ENCODE measurements at regions not wholly inside any gene's neighbourhood (a gene's known extent, or its start where the extent isn't known, plus 50 kb on each side); places are given as distances from the start of the nearest gene placed in this dataset.

GRCh38 chrX:81378560-81378959 lies 176.7 kb downstream of the SH3BGRL start:
- Histone ChIP-seq H3K4me3 (no peak overlapping the region), H3K27ac (replicated peaks in 1 of 4) (no peak overlapping the region), H3K9me3 (no peaks in the 10 kb centered on the region), H3K36me3 (no peaks in the 10 kb centered on the region), H3K4me1 (no peaks in the 10 kb centered on the region), H3K27me3 (no peaks in the 10 kb centered on the region)
- intact Hi-C loops (cut with DNase I), result no loop called here
- WGBS, result 70% methylated on average over 1 of the region's 1 CpG
- no peak for DNase-seq (ENCODE audit: extremely low spot score)
- TF ChIP-seq POLR2A (IDR thresholded peaks at IDR 0.05; ENCODE audit: low read depth) (no peak), CTCF (IDR thresholded peaks at IDR 0.05) (no peak), EP300 (IDR thresholded peaks at IDR 0.05) (no peak), POLR2AphosphoS5 (IDR thresholded peaks at IDR 0.05) (no peak)

- TF ChIP-seq POLR2A (IDR thresholded peaks at IDR 0.05; ENCODE audit: low read depth) (no peak), CTCF (IDR thresholded peaks at IDR 0.05) (no peak), EP300 (IDR thresholded peaks at IDR 0.05) (no peak), POLR2AphosphoS5 (IDR thresholded peaks at IDR 0.05) (no peak)
- H3K4me3 ChIP-seq, result no peak overlapping the region
- H3K27ac ChIP-seq (replicated peaks in 1 of 4), result no peak overlapping the region
- H3K36me3 ChIP-seq, result no peaks in the 10 kb centered on the region
- no peaks in the 10 kb centered on the region for H3K4me1 ChIP-seq
- H3K9me3 ChIP-seq, result peaks cover 0 to 5% (median 0%) of the 10 kb centered on the region in 4 donors
- H3K27me3 ChIP-seq, result no peaks in the 10 kb centered on the region
- intact Hi-C loops (cut with DNase I), result no loop called here
- no peak for DNase-seq (ENCODE audit: extremely low spot score)
Observed at GRCh38 chrX:81390237-81390636, 188.3 kb downstream of the SH3BGRL start.

- Histone ChIP-seq H3K36me3 (no peaks in the 10 kb centered on the region), H3K27ac (replicated peaks in 1 of 4) (no peak overlapping the region), H3K27me3 (no peaks in the 10 kb centered on the region), H3K4me1 (no peaks in the 10 kb centered on the region), H3K9me3 (no peaks in the 10 kb centered on the region), H3K4me3 (no peak overlapping the region)
- TF ChIP-seq CTCF (IDR thresholded peaks at IDR 0.05) (no peak), EP300 (IDR thresholded peaks at IDR 0.05) (no peak), POLR2AphosphoS5 (IDR thresholded peaks at IDR 0.05) (no peak), POLR2A (IDR thresholded peaks at IDR 0.05; ENCODE audit: low read depth) (no peak)
- DNase-seq (ENCODE audit: extremely low spot score), result no peak
- intact Hi-C loops (cut with DNase I), result no loop called here
Observed at GRCh38 chrX:81392396-81392795, 190.5 kb downstream of the SH3BGRL start.

- H3K36me3 ChIP-seq, result no peaks in the 10 kb centered on the region
- DNase-seq (ENCODE audit: extremely low spot score), result no peak
- no peaks in the 10 kb centered on the region for H3K4me1 ChIP-seq
- peaks cover 0 to 8% (median 0%) of the 10 kb centered on the region in 4 donors for H3K9me3 ChIP-seq
- H3K4me3 ChIP-seq, result no peak overlapping the region
- TF ChIP-seq POLR2A (IDR thresholded peaks at IDR 0.05; ENCODE audit: low read depth), result no peak
- TF ChIP-seq POLR2AphosphoS5 (IDR thresholded peaks at IDR 0.05), result no peak
- no peak for TF ChIP-seq EP300 (IDR thresholded peaks at IDR 0.05)
- TF ChIP-seq CTCF (IDR thresholded peaks at IDR 0.05), result no peak
- H3K27me3 ChIP-seq, result no peaks in the 10 kb centered on the region
- intact Hi-C loops (cut with DNase I), result no loop called here
- H3K27ac ChIP-seq (replicated peaks in 1 of 4), result no peak overlapping the region
Observed at GRCh38 chrX:81405781-81406180, 203.9 kb downstream of the SH3BGRL start.

- intact Hi-C loops (cut with DNase I), result no loop called here
- TF ChIP-seq EP300 (IDR thresholded peaks at IDR 0.05) (no peak), POLR2A (IDR thresholded peaks at IDR 0.05; ENCODE audit: low read depth) (no peak), CTCF (IDR thresholded peaks at IDR 0.05) (no peak), POLR2AphosphoS5 (IDR thresholded peaks at IDR 0.05) (no peak)
- DNase-seq (ENCODE audit: extremely low spot score), result no peak
Observed at GRCh38 chrX:81411517-81411916, 209.6 kb downstream of the SH3BGRL start.

More at GRCh38 chrX:81411517-81411916, 209.6 kb downstream of the SH3BGRL start:
- Histone ChIP-seq H3K36me3 (no peaks in the 10 kb centered on the region), H3K27me3 (no peaks in the 10 kb centered on the region), H3K27ac (replicated peaks in 1 of 4) (no peak overlapping the region), H3K4me1 (no peaks in the 10 kb centered on the region), H3K9me3 (no peaks in the 10 kb centered on the region), H3K4me3 (no peak overlapping the region)
